NCI-H1436 treated with DMSO at 0.1 percent for 48 hours (cell line): ENCODE measurements at regions not wholly inside any gene's neighbourhood (a gene's known extent, or its start where the extent isn't known, plus 50 kb on each side); places are given as distances from the start of the nearest gene placed in this dataset.
"Not testable (repeated sequence)": the region's sequence is repeated elsewhere in the genome, so short reads cannot be mapped to it uniquely, and the experiment has no call there.

Experiments
- DNase-seq: peaks from one replicate; lab custom pipeline; 2025; lab: John Stamatoyannopoulos, UW

DNA sequence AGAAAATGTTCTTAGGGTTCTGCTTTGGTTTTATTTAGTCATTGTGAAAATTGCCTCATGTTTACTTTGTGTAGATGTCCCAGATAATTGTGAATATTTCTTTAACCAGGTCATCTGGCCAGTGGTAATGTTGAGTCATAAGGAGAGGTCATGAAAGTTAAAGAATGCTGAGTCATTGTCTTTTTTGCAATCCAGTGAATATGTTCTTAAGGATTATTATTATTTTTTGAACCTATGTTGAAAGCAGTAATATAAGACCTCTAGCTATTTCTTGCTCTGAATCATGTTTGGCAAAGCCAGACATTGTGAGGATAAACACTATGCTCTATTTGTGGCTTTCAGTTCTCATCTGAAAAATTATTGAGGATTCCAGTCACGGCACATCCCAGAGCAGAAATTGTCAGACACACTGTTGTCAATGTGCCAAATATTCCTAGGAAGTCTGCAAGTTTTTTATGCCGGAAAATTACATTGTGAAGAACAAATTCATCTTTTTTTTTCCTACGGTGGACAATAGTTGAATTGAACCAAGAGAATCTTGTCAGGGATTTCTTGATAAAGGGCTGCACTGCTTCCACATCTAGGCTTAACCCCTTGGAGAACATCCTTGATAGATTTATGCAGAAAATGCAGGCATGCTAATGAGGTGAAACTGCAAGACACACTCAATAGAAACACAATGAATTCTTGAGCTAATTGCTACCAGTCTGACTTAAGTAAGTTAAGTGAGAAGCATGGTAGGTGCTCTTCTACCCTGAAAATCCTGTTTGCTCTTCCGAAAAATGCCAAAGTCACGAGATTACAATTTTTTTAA, 369.6 kb downstream of the ATP23 start:
- DNase-seq: no peak

- DNase-seq: no peak
These were observed 371.9 kb downstream of the ATP23 start for GRCh38 chr12:58313091-58313855.

GRCh38 chr12:58314610-58315009, 373.2 kb downstream of the ATP23 start:
- DNase-seq: no peak

DNA sequence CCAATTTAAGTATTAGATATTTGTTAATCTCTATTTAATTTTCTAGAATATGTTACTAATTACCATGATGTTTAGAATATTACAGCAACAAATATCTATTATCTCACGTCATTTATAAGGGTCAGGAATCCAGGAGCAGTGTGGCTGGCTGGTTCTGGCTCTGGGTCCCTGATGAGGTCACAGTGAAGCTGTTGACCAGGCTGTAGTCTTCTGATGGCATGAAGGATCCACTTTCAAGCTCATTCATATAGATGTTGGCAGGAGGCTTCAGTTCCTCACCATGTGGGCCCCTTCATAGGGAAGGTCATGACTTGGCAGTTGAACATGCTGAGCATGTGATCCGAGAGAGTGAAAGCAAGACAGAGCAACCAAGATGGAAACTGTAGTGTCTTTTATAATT, 375.6 kb downstream of the ATP23 start:
- no peak for DNase-seq

DNA sequence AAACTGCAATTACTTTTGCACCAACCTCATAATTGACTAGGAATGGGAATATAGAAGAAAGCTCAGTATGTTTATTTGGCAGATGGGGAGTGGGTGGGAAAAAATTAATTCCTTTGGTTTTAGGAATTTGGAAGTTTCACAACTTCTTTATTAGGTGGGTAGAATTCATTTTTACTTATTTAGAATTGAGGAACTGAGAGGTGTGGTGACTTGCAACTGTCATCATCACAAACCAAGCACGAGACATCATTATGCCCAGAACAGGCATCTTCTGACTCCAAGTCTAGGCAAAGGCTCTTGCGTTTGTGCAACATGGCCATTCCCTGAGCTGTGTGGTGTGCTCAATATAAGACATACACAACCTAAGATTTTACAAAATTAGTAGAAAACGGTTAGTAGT, 380.0 kb downstream of the ATP23 start:
- no peak for DNase-seq

GRCh38 chr12:58323676-58324075, 382.3 kb downstream of the ATP23 start:
- no peak for DNase-seq

- no peak for DNase-seq
These were observed 384.2 kb downstream of the ATP23 start for GRCh38 chr12:58325561-58325960.

DNA sequence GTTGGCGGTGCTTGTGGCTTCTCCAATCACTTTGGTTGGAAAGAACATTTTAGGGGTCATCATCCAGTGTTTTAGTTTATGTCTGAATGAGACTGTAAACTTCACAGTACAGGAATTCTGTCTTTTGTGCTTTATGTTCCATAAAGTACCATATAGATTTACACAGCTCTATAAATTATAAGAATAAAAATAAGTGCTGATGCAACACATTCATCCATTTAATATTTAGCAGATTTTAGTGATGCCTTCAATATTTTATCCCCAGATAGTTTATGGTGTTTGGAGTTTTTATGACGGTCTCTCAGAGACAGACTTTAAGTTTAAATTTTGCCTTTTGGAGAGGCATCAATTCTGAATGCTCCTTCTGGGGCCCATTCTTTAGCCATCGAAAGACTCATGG, 385.2 kb downstream of the ATP23 start:
- DNase-seq: no peak

GRCh38 chr12:58336581-58337242, 395.3 kb downstream of the ATP23 start:
- DNase-seq: not testable (repeated sequence)

DNA sequence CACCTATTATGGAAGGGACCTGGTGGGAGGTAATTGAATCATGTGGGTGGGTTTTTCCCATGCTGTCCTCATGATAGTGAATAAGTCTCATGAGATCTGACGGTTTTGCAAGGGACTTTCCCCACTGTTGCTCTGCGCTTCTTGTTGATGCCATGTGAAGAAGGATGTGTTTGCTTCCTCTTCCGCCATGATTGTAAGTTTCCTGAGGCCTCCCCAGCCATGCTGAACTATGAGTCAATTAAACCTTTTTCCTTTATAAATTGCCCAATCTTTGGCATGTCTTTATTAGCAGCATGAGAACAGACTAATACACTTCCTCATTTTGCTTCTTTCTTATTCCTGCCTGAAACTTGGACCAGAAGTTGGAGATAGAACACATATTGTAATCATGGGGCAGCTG, 396.2 kb downstream of the ATP23 start:
- DNase-seq: not testable (repeated sequence)

GRCh38 chr12:58341791-58342190, 400.4 kb downstream of the ATP23 start:
- no peak for DNase-seq

GRCh38 chr12:58342736-58343135, 401.4 kb downstream of the ATP23 start:
- no peak for DNase-seq

DNA sequence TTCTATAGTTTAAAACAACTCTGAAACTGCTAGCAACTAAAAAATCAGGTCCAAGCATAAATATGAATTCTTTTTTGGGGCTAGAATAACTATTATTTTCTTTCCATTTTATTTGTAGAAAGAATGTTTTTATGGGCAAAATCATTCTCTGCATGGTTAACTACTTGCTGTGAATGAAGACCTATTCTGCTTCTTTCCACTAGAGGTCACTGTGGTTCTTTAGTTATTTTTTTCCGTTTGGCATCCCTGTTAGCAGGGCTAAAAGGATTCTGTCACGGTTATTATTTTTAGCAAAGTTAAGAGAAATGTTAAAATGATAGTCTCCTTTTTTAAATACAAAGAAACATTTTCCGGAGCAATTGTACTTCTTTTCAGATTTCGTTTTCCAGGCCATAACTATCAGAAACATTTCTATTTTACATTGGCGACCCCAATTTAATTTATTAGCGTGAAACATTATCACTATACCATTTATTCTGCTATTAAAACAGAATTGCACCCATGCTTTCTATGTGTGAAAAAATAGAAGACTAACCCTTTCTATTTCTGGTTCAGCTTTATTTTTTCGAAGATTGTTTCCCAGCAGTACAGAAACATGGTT, 404.8 kb downstream of the ATP23 start:
- DNase-seq: no peak

GRCh38 chr12:58347188-58347587, 405.8 kb downstream of the ATP23 start:
- DNase-seq: no peak

GRCh38 chr12:58347691-58348090, 406.3 kb downstream of the ATP23 start:
- no peak for DNase-seq

DNA sequence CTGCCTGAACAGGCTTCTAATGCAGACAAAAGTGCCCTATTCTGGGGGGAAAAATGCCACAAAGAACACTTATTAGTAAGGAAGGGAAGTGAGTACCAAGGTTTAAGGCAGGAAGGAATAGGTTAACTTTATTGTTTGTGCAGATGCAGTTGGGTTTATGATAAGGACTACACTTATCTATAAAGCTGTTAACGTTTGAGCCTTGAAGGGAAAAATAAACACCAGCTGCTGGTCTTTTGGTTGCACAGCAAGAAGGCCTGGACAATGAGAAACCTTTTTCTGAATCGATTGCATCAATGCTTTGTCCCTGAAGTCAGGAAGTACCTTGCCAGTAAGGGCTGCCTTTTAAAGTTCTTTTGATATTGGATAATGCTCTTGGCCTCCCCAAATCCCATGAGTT, 407.8 kb downstream of the ATP23 start:
- DNase-seq: no peak

DNA sequence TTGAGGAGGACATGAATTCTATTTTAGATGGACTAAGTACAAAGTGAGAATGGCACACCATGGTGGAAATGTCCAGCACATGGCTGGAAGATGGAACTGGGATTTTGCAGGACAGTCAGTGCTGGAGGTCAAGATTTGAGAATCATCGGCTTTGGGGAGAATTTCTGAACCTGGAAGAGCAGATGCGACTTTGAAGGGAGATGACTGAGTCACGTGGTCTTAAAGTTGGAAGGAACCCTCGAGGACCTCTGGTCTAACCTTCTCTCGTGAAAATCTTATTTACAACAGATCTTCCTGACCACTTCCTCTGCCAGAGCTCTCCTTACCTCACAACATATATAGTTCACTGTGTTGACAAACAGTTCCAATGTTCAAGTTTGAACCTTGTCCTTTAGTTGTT, 415.4 kb downstream of the ATP23 start:
- DNase-seq: no peak

DNA sequence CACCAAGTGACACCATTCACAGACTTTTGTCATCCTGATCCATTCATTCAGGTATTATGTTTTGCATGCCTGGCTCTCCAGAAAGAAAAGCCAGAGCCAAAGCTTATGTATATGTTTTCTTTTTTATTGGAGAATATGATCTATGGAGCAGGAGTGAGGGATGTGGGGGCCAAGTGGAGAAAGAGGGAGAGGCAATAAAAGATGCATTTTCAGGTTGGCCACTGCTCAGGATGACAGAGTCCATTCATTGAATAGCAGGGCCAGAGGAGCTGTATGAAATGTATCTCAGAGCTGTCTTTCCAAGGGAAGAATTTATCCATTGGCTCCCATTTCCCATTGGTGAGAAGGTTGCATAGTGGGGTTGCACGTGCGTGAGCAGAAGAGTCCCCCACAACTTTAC, 416.1 kb downstream of the ATP23 start:
- DNase-seq: no peak

- DNase-seq: no peak
These were observed 417.0 kb downstream of the ATP23 start for GRCh38 chr12:58358369-58358768.

DNA sequence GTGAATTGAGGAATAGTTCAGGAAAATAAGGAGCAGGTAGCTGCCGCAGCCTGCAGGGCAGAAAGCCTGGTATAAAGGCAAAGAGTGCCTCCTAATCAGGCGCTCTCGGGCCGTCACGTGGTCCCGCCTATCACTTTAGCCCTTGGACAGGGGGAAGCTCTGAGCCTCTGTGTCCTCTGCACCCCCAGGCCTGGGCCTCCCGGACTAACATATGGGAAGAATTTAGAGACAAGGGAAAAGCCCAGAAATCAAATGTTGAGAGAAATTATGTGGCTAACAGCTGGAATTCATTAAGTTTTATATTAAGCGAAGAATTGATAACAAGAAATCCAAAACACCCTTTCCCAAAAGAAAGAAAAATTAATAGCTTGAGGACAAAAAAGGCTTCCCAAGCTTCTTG, 417.7 kb downstream of the ATP23 start:
- DNase-seq: no peak

- no peak for DNase-seq
These were observed 419.7 kb downstream of the ATP23 start for GRCh38 chr12:58361056-58361455.

DNA sequence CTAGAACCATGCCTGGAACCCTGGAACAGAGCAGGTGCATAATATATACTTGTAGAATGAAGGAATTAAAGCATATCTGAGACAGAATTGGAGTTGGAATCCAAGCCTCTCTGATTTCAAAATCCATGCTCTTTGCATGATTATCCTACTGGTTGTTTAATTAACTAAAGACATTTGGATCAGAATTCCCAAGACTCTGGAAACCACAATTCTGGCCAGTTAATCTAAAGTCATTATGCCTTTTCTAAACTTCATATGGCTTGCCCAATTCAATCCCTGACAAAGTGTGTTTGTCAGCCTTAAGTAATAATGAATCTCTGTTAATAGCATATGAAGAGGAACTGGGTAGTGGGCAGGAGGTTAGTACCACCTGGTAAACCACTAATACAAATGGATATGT, 422.6 kb downstream of the ATP23 start:
- no peak for DNase-seq
